Thyroid gland (tissue), 4 donors: ENCODE measurements at regions not wholly inside any gene's neighbourhood (a gene's known extent, or its start where the extent isn't known, plus 50 kb on each side); places are given as distances from the start of the nearest gene placed in this dataset.

Experiments
- DNase-seq, 2 donors: peaks; one replicate each; pipeline ENCODE4 v3.0.0-alpha.2; 2019
- H3K27ac ChIP-seq, 3 donors: fragments of 200-600 bp; sonication (generic); 1 replicate in 2 of 3; 2 replicates in 1 of 3; pipeline ENCODE4 v1.5.1; 2016 to 2019; ENCODE audit warnings: mild to moderate bottlenecking in 1 of 3, moderate library complexity in 1 of 3
- H3K27me3 ChIP-seq: fragments of 200-600 bp; sonication (generic); one replicate; pipeline ENCODE4 v1.5.1; 2019
- H3K36me3 ChIP-seq, 2 donors: fragments of 200-600 bp; sonication (generic); one replicate each; pipeline ENCODE4 v1.5.1; 2016 to 2019
- H3K4me1 ChIP-seq, 2 donors: fragments of 200-600 bp; sonication (generic); one replicate each; pipeline ENCODE4 v1.5.1; 2017 to 2019
- H3K4me3 ChIP-seq, 3 donors: fragments of 200-600 bp; sonication (generic); replicated peaks in 1 of 3; 1 replicate in 2 of 3; 2 replicates in 1 of 3; pipeline ENCODE4 v1.5.1; 2016; ENCODE audit warnings: mild to moderate bottlenecking in 1 of 3
- H3K9me3 ChIP-seq: fragments of 200-600 bp; sonication (generic); one replicate; pipeline ENCODE4 v1.5.1; 2017
- CTCF ChIP-seq, 6 experiments: fragments of 200-600 bp in 3 of 6; fragments of 450-650 bp in 3 of 6; sonication (generic) in 3 of 6; IDR thresholded peaks; one replicate each; pipeline ENCODE4 v1.5.1; 2016 to 2019; ENCODE audit warnings: antibody characterized with exemption in 6 of 6, mild to moderate bottlenecking in 2 of 6, inconsistent platforms in 1 of 6, moderate library complexity in 1 of 6
- POLR2A ChIP-seq, 2 donors: fragments of 450-650 bp; IDR thresholded peaks; one replicate each; pipeline ENCODE4 v1.6.1; 2017; ENCODE audit warnings: antibody characterized with exemption in 2 of 2, mild to moderate bottlenecking in 2 of 2, moderate library complexity in 1 of 2
- WGBS, 2 donors: methylation state at CpG; one replicate each; pipeline ENCODE4 v1.1.5; 2017; 5-methylcytosine and 5-hydroxymethylcytosine counted together
- intact Hi-C: fragments of 100-400 bp; cut with DNase I; formaldehyde crosslinking; loops from one replicate; pipeline ENCODE4 v1.15.1; 2023

GRCh38 chr5:2254880-2255750 is 372.4 kb upstream of the IRX4 start:
- TF ChIP-seq POLR2A (IDR thresholded peaks at IDR 0.05) = no peak
- TF ChIP-seq CTCF (IDR thresholded peaks at IDR 0.05) = no peak
- no peak for DNase-seq
- no peak overlapping the region for H3K4me3 ChIP-seq

GRCh38 chr5:2254406-2254805 is 371.7 kb upstream of the IRX4 start:
- intact Hi-C loops = no loop called here
- WGBS, 2 donors = 52 to 65% methylated on average over 3 of the region's 3 CpGs

More at GRCh38 chr5:2254880-2255750, 372.4 kb upstream of the IRX4 start:
- 76 to 83% methylated on average over 20 to 22 of the region's 22 CpGs for WGBS, 2 donors
- Histone ChIP-seq H3K27ac (no peak overlapping the region), H3K4me1 (no peaks in the 10 kb centered on the region), H3K27me3 (no peaks in the 10 kb centered on the region), H3K9me3 (no peaks in the 10 kb centered on the region), H3K36me3 (no peaks in the 10 kb centered on the region)
- intact Hi-C loops = no loop called here

GRCh38 chr5:2253040-2253975 is 370.6 kb upstream of the IRX4 start:
- TF ChIP-seq POLR2A (IDR thresholded peaks at IDR 0.05) = no peak
- no peak for TF ChIP-seq CTCF (IDR thresholded peaks at IDR 0.05)
- no peaks in the 10 kb centered on the region for H3K36me3 ChIP-seq
- no peak overlapping the region for H3K27ac ChIP-seq
- DNase-seq = no peak
- H3K9me3 ChIP-seq = no peaks in the 10 kb centered on the region
- 74 to 84% methylated on average over 19 of the region's 19 CpGs for WGBS, 2 donors
- intact Hi-C loops = no loop called here
- H3K4me1 ChIP-seq = no peaks in the 10 kb centered on the region
- no peak overlapping the region for H3K4me3 ChIP-seq
- no peaks in the 10 kb centered on the region for H3K27me3 ChIP-seq

More at GRCh38 chr5:2254406-2254805, 371.7 kb upstream of the IRX4 start:
- Histone ChIP-seq H3K36me3 (no peaks in the 10 kb centered on the region), H3K27ac (no peak overlapping the region), H3K27me3 (no peaks in the 10 kb centered on the region), H3K9me3 (no peaks in the 10 kb centered on the region), H3K4me1 (no peaks in the 10 kb centered on the region), H3K4me3 (no peak overlapping the region)
- DNase-seq = no peak
- TF ChIP-seq POLR2A (IDR thresholded peaks at IDR 0.05) (no peak), CTCF (IDR thresholded peaks at IDR 0.05) (no peak)

- DNase-seq = no peak
- intact Hi-C loops = no loop called here
- no peaks in the 10 kb centered on the region for H3K27me3 ChIP-seq
- no peaks in the 10 kb centered on the region for H3K36me3 ChIP-seq
- H3K4me3 ChIP-seq = no peak overlapping the region
- TF ChIP-seq CTCF (IDR thresholded peaks at IDR 0.05) = no peak
- no peak for TF ChIP-seq POLR2A (IDR thresholded peaks at IDR 0.05)
- WGBS, 2 donors = 82 to 91% methylated on average over 5 to 9 of the region's 10 CpGs
- H3K4me1 ChIP-seq = no peaks in the 10 kb centered on the region
- no peaks in the 10 kb centered on the region for H3K9me3 ChIP-seq
- H3K27ac ChIP-seq = no peak overlapping the region
Measured at GRCh38 chr5:2251751-2252150, 369.0 kb upstream of the IRX4 start.
